H9 (cell line): ENCODE measurements at regions not wholly inside any gene's neighbourhood (a gene's known extent, or its start where the extent isn't known, plus 50 kb on each side); places are given as distances from the start of the nearest gene placed in this dataset.

ENCODE experiments used
- DNase-seq: peaks from one replicate; pipeline ENCODE4 v3.0.0-alpha.2; 2017
- H2AFZ ChIP-seq: one replicate; pipeline ENCODE4 v1.6.1; 2013; ENCODE audit warnings: mild to moderate bottlenecking, low read length, control low read depth, moderate library complexity
- H2AK5ac ChIP-seq: 2 replicates; pipeline ENCODE4 v1.6.1; 2013; ENCODE audit warnings: low read length, control low read depth, mixed read lengths; ENCODE audit not compliant: insufficient read length
- H2BK120ac ChIP-seq: one replicate; pipeline ENCODE4 v1.6.1; 2013; ENCODE audit warnings: low read depth, mild to moderate bottlenecking, low read length, control low read depth, inconsistent platforms; ENCODE audit not compliant: poor library complexity, severe bottlenecking
- H2BK12ac ChIP-seq: 2 replicates; pipeline ENCODE4 v1.6.1; 2013; ENCODE audit warnings: low read length, control low read depth, mixed read lengths, low read depth; ENCODE audit not compliant: insufficient read length
- H2BK15ac ChIP-seq: 2 replicates; pipeline ENCODE4 v1.6.1; 2013; ENCODE audit warnings: low read depth, low read length, control low read depth
- H2BK20ac ChIP-seq: one replicate; pipeline ENCODE4 v1.6.1; 2013; ENCODE audit warnings: low read depth, mild to moderate bottlenecking, low read length, control low read depth, inconsistent platforms; ENCODE audit not compliant: poor library complexity, severe bottlenecking
- H2BK5ac ChIP-seq: 2 replicates; pipeline ENCODE4 v1.6.1; 2013; ENCODE audit warnings: low read length, control low read depth, mixed read lengths; ENCODE audit not compliant: insufficient read length
- H3K14ac ChIP-seq: 2 replicates; pipeline ENCODE4 v1.6.1; 2013; ENCODE audit warnings: low read length, control low read depth; ENCODE audit not compliant: insufficient read depth
- H3K18ac ChIP-seq: 2 replicates; pipeline ENCODE4 v1.6.1; 2013; ENCODE audit warnings: low read depth, mild to moderate bottlenecking, mixed read lengths, low read length, control low read depth; ENCODE audit not compliant: insufficient read length
- H3K23ac ChIP-seq: 2 replicates; pipeline ENCODE4 v1.6.1; 2013; ENCODE audit warnings: low read length, control low read depth, mixed read lengths, low read depth; ENCODE audit not compliant: insufficient read length
- H3K23me2 ChIP-seq: 2 replicates; pipeline ENCODE4 v1.6.1; 2013; ENCODE audit warnings: low read depth, mild to moderate bottlenecking, mixed read lengths, low read length, control low read depth; ENCODE audit not compliant: insufficient read length, poor library complexity, severe bottlenecking
- H3K27ac ChIP-seq: 2 replicates; pipeline ENCODE4 v1.5.1; 2013; ENCODE audit warnings: low read length, control low read depth, mixed read lengths, low read depth; ENCODE audit not compliant: insufficient read length
- H3K27me3 ChIP-seq: 2 replicates; pipeline ENCODE4 v1.6.1; 2013; ENCODE audit warnings: low read length, control low read depth, inconsistent platforms; ENCODE audit not compliant: insufficient read depth
- H3K4ac ChIP-seq: 2 replicates; pipeline ENCODE4 v1.6.1; 2013; ENCODE audit warnings: low read depth, mild to moderate bottlenecking, control low read depth, inconsistent platforms, low read length, moderate library complexity
- H3K4me1 ChIP-seq: 2 replicates; pipeline ENCODE4 v1.6.1; 2013; ENCODE audit warnings: low read length, control low read depth, inconsistent platforms; ENCODE audit not compliant: insufficient read depth
- H3K4me2 ChIP-seq: 2 replicates; pipeline ENCODE4 v1.6.1; 2013; ENCODE audit warnings: low read length, control low read depth, mixed read lengths; ENCODE audit not compliant: insufficient read length, insufficient read depth
- H3K56ac ChIP-seq: 2 replicates; pipeline ENCODE4 v1.6.1; 2013; ENCODE audit warnings: low read depth, mild to moderate bottlenecking, mixed read lengths, low read length, control low read depth; ENCODE audit not compliant: insufficient read length
- H3K79me1 ChIP-seq: 2 replicates; pipeline ENCODE4 v1.6.1; 2013; ENCODE audit warnings: low read depth, mild to moderate bottlenecking, moderate library complexity, low read length, control low read depth, inconsistent platforms; ENCODE audit not compliant: insufficient read depth, poor library complexity, severe bottlenecking
- H3K79me2 ChIP-seq: 2 replicates; pipeline ENCODE4 v1.6.1; 2013; ENCODE audit warnings: low read length, control low read depth, inconsistent platforms; ENCODE audit not compliant: insufficient read depth
- H3K9ac ChIP-seq: 2 replicates; pipeline ENCODE4 v1.6.1; 2013; ENCODE audit warnings: low read length, control low read depth, mixed read lengths; ENCODE audit not compliant: insufficient read length; ENCODE audit errors: extremely low read depth
- H3K9me3 ChIP-seq: one replicate; pipeline ENCODE4 v1.6.1; 2013; ENCODE audit warnings: low read depth, low read length, inconsistent platforms; ENCODE audit not compliant: control insufficient read depth
- H3T11ph ChIP-seq: one replicate; pipeline ENCODE4 v1.6.1; 2013; ENCODE audit warnings: mild to moderate bottlenecking, low read length, control low read depth, inconsistent platforms
- H4K20me1 ChIP-seq: one replicate; pipeline ENCODE4 v1.6.1; 2013; ENCODE audit not compliant: control insufficient read depth, insufficient read length, insufficient read depth
- H4K5ac ChIP-seq: 2 replicates; pipeline ENCODE4 v1.6.1; 2013; ENCODE audit warnings: low read depth, mild to moderate bottlenecking, mixed read lengths, low read length, control low read depth; ENCODE audit not compliant: insufficient read length
- H4K8ac ChIP-seq: replicated peaks from 2 replicates; pipeline ENCODE4 v1.6.1; 2013; ENCODE audit warnings: low read length, control low read depth, mixed read lengths, low read depth; ENCODE audit not compliant: insufficient read length
- H4K91ac ChIP-seq: 2 replicates; pipeline ENCODE4 v1.6.1; 2013; ENCODE audit warnings: low read depth, mild to moderate bottlenecking, moderate library complexity, mixed read lengths, low read length, control low read depth; ENCODE audit not compliant: insufficient read length
- H3K27ac Mint-ChIP-seq, 3 experiments: 2 replicates in 2 of 3; 3 replicates in 1 of 3; pipeline ENCODE4 v1.8.0; 2020 to 2021; ENCODE audit warnings: mixed read lengths in 3 of 3, mild to moderate bottlenecking in 1 of 3, moderate library complexity in 1 of 3
- H3K27me3 Mint-ChIP-seq: 2 replicates; pipeline ENCODE4 v1.8.0; 2021; ENCODE audit warnings: low read depth, mild to moderate bottlenecking, moderate library complexity, mixed read lengths
- H3K36me3 Mint-ChIP-seq, 3 experiments: 2 replicates in 2 of 3; 3 replicates in 1 of 3; pipeline ENCODE4 v1.8.0; 2020 to 2021; ENCODE audit warnings: low read depth in 3 of 3, mixed read lengths in 3 of 3; ENCODE audit not compliant: insufficient read depth in 1 of 3
- H3K4me1 Mint-ChIP-seq, 2 experiments: 2 replicates each; pipeline ENCODE4 v1.8.0; 2020; ENCODE audit warnings: mixed read lengths in 2 of 2
- H3K4me3 Mint-ChIP-seq, 2 experiments: 2 replicates in 1 of 2; 3 replicates in 1 of 2; pipeline ENCODE4 v1.8.0; 2020 to 2021; ENCODE audit warnings: mild to moderate bottlenecking in 2 of 2, mixed read lengths in 2 of 2, moderate library complexity in 1 of 2
- H3K9me3 Mint-ChIP-seq, 2 experiments: 2 replicates in 1 of 2; 3 replicates in 1 of 2; pipeline ENCODE4 v1.8.0; 2020; ENCODE audit warnings: mild to moderate bottlenecking in 2 of 2, mixed read lengths in 2 of 2, moderate library complexity in 1 of 2
- WGBS: extraction: QIAGEN DNeasy Blood & Tissue Kit; methylation state at CpG from one replicate; pipeline ENCODE4 v1.1.7; 2013; ENCODE audit warnings: missing lambda C conversion rate, low lambda C conversion rate, mixed read lengths; ENCODE audit not compliant: insufficient read length; ENCODE audit errors: extremely low coverage; 5-methylcytosine and 5-hydroxymethylcytosine counted together
- TF ChIP-seq, protein P1 (sequence below): fragments of 200-600 bp; sonication (generic); conservative IDR thresholded peaks from 3 replicates; pipeline ENCODE4 v1.8.0; 2021; ENCODE audit warnings: antibody characterized with exemption, mild to moderate bottlenecking

GRCh38 chr13:78958006-78958405 lies 299.1 kb upstream of the OBI1 start:
- Mint-ChIP-seq H3K27ac (no peak overlapping the region), H3K27me3 (no peaks in the 10 kb centered on the region), H3K4me1 (peaks cover 0 to 4% of the 10 kb centered on the region in 2 experiments; a peak in 3 of 4 replicates), H3K36me3 (no peaks in the 10 kb centered on the region), H3K9me3 (no peaks in the 10 kb centered on the region; a peak in 1 of 5 replicates), H3K4me3 (no peak overlapping the region)
- H3K18ac ChIP-seq, result no peak overlapping the region
- no peak overlapping the region for H2AFZ ChIP-seq
- no peaks in the 10 kb centered on the region for H4K20me1 ChIP-seq
- no peak for DNase-seq
- no peak overlapping the region for H2AK5ac ChIP-seq
- H2BK20ac ChIP-seq, result no peak overlapping the region
- H3K23ac ChIP-seq, result no peak overlapping the region
- no peaks in the 10 kb centered on the region for H3K79me2 ChIP-seq
- H4K91ac ChIP-seq, result no peak overlapping the region
- TF ChIP-seq, protein P1, sequence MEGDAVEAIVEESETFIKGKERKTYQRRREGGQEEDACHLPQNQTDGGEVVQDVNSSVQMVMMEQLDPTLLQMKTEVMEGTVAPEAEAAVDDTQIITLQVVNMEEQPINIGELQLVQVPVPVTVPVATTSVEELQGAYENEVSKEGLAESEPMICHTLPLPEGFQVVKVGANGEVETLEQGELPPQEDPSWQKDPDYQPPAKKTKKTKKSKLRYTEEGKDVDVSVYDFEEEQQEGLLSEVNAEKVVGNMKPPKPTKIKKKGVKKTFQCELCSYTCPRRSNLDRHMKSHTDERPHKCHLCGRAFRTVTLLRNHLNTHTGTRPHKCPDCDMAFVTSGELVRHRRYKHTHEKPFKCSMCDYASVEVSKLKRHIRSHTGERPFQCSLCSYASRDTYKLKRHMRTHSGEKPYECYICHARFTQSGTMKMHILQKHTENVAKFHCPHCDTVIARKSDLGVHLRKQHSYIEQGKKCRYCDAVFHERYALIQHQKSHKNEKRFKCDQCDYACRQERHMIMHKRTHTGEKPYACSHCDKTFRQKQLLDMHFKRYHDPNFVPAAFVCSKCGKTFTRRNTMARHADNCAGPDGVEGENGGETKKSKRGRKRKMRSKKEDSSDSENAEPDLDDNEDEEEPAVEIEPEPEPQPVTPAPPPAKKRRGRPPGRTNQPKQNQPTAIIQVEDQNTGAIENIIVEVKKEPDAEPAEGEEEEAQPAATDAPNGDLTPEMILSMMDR, result no peak
- H3K4ac ChIP-seq, result no peak overlapping the region
- no peaks in the 10 kb centered on the region for H3K27me3 ChIP-seq
- no peak overlapping the region for H3K14ac ChIP-seq
- no peak overlapping the region for H2BK120ac ChIP-seq
- no peak overlapping the region for H3K27ac ChIP-seq
- no peak overlapping the region for H3K4me2 ChIP-seq
- no peaks in the 10 kb centered on the region for H3K79me1 ChIP-seq
- H2BK15ac ChIP-seq, result no peak overlapping the region
- H4K8ac ChIP-seq, result no peak overlapping the region
- no peaks in the 10 kb centered on the region for H3K4me1 ChIP-seq
- no peak overlapping the region for H4K5ac ChIP-seq
- H2BK5ac ChIP-seq, result no peak overlapping the region
- no peak overlapping the region for H3K56ac ChIP-seq
- no peak overlapping the region for H2BK12ac ChIP-seq
- H3K23me2 ChIP-seq, result no peaks in the 10 kb centered on the region
- no peak overlapping the region for H3K9ac ChIP-seq
- H3T11ph ChIP-seq, result no peak overlapping the region
- WGBS, result no CpG with 5 or more reads among the region's 5 CpGs
- H3K9me3 ChIP-seq, result no peaks in the 10 kb centered on the region
